ENCODE measurements at regions not wholly inside any gene's neighbourhood (a gene's known extent, or its start where the extent isn't known, plus 50 kb on each side); places are given as distances from the start of the nearest gene placed in this dataset.

- DNase-seq (ENCODE audit: low spot score): no peak
Measured at GRCh38 chr6:87907521-87907920, 140.1 kb upstream of the SPACA1 start.

GRCh38 chr6:87905101-87905641, 142.5 kb upstream of the SPACA1 start:
- DNase-seq (ENCODE audit: low spot score): no peak

GRCh38 chr6:87904011-87904410, 143.6 kb upstream of the SPACA1 start:
- no peak for DNase-seq (ENCODE audit: low spot score)

DNA sequence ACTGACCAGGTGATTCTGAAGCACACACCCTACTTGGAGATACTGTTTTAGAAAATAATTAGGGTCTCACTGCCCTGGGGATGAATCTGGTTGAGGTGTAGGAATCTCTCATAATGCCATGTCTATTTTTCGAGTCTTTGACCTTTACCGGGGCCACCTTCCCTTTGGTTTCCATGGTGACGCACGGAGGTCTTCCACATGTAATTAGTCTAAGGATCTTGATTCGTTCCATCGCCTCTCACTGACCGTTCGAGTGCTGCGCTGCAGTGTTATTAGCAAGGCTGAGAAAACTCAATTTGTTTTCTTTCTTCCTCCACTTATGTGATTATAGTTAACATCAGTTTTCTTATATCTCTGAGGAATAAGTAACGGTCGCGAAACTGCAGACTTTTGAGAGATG, 144.3 kb upstream of the SPACA1 start:
- no peak for DNase-seq (ENCODE audit: low spot score)

- DNase-seq (ENCODE audit: low spot score): no peak
Measured at GRCh38 chr6:87902383-87902782, 145.3 kb upstream of the SPACA1 start.

DNA sequence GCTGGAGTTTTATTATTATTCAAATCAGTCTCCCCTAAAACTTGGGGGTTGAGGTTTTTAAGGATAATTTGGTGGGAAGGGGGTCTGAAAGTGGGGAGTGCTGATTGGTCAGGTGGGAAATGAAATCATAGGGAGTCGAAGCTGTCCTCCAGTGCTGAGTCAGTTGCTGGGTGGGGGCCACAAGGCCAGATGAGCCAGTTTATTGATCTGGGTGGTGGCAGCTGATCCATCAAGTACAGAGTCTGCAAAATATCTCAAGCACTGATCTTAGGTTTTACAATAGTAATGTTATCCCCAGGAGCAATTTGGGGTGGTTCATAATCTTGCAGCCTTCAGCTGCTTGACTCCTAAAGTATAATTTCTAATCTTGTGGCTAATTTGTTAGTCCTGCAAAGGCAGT, 146.0 kb upstream of the SPACA1 start:
- DNase-seq (ENCODE audit: low spot score): no peak

DNA sequence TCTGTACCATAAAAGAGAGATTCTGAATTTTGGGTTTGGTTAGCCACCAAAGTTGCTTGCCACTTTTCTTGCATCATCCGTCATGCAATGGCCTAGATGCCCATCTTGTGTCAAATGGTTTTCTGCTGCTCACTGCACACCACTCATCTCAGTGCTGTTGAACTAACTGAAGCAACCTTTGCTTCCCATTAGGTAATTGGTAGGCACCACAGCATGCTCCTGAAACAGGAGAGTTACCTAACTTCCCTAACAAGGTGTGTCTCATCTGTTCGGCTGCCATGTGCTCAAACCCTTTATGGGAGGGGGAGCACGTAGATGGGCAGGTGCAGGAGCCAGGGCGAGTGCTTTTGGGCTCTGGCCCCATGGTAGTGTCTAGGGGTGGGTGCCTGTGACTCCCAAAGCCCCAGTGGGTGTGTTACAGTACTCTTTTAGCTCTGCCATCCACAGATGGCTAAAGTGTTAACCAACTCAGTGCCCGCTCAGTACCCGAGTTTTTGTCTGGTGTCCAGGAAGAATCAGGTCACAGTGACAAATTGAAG, 147.4 kb upstream of the SPACA1 start:
- DNase-seq (ENCODE audit: low spot score): no peak

DNA sequence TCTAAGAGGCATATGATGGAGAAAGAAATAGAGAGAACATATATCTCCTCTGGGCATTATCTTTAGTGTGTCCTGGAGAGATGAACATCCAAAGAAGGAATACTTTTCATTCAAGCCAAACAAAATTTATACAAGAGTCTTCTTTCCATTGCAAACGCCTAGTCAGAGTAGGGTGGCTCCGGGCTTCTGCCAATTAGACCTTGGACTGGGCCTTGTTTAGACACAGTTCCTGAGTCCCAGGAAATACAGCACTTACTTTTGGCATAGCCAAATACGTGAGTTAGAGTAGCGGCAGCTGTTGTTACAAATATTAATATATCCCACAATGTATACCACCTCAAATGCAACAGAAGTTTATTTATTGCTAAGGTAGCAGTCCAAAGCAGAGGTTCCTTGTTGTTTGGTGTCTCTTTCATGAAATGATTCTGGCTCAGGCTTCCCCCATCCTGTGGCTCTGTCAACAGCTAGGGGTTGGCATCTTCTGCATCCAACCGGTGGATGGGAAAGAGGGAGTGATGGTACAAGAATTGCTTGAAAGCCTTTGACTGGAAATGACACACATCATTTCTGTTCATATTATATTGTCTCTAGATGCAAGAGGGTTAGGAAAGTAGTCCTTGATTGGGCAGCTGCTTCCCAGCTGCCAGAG, 148.0 kb upstream of the SPACA1 start:
- DNase-seq (ENCODE audit: low spot score): no peak

DNA sequence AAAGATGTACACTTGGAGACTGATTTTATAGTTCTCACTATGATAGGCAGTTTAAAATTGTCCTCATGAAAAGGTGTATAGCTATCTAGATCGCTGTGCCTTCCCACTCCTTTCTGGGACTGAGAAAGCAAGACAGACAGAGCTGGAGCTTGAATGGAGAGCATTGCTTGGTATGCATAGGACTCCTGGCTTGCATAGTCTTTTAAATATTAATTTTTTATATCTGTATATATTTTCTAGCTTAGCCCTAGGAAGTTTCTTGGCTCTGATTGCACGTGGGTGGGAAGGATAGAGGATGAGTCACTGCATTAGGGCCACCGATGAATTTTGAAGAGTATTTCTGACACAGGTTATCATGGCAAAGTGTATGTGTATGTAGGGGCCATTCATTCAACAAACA, 150.0 kb upstream of the SPACA1 start:
- no peak for DNase-seq (ENCODE audit: low spot score)

DNA sequence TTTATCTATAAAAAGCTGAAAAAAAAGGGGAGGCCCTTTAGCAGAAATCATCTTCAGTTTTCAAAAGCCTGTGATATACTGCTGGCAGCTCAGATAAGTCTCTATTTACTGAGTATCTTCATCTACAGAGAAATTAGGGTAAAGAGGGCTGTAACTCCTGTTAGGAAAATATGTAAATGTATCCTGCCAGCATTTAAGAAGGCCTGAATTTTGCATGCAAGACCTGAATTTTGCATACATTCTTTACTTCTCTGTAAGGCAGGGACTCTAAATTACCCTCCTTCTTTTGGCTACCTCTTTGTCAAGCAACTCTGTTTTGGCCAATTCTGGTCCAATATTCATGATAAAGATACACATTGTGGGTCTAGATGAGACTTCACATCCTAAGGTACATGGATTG, 150.6 kb upstream of the SPACA1 start:
- DNase-seq (ENCODE audit: low spot score): no peak

DNA sequence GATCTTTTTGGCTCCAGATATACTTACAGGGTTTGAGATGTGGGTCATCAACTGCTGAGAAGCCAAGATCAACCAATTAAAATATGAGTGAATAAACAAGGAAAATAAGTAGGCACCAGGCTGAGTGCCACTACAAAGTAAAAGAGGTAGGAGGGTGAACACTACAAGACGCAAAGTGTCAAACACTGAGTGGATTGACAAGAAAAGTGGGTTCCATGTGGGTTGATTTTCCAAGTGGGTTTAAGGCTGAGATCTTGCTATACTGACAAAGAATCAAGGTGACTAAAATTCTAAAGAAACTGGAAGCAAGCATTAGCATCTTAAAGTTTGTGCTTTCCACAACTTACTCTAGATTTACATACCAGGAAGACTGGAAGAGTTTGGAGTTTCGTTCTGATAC, 160.4 kb upstream of the SPACA1 start:
- DNase-seq (ENCODE audit: low spot score): no peak

DNA sequence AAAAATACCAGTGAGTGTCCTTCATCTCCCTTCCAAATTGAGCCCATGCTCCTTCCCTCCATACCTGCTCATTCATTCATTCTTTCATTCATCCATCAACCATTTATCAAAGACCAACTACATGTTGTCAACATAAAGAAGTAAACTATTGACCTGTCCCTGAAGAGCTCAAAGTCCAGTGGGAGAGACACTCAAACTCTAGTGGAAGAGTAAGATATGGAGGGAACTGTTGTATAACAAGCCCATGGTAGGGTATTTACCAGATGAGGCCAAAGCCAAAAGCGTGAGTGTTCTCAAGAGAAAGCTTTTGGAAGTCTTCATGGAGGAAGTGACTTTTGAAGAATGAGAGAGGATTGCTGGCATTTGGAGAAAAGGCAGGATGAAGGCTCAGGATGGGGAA, 163.4 kb upstream of the SPACA1 start:
- DNase-seq (ENCODE audit: low spot score): no peak

DNA sequence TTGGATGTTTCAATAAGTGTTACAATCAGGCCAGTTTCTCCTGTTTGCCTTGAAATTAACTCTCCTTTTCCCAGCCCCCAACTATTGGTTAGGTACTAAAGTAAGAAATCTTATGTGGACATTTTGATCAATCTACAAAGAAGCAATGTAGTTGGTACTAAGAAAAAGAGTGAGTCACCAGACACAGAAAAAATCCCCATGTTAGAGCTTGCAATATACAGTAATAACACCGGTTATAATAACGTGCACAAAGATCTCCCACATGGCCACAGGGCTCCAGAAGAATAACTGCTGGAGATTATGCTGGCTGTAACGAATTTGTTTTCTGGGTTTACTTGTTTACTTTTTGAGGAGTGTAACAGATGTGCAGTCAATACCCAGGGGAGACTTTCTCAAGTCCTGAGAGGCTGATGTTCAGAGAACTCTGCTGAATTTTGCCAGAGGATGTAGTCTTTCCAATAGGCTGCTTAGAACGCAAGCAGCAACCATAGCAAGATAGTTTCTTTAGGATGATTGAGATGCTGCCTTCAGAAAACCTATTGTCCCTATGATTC, 166.2 kb upstream of the SPACA1 start:
- DNase-seq (ENCODE audit: low spot score): no peak

- DNase-seq (ENCODE audit: low spot score): no peak
Measured at GRCh38 chr6:87879132-87879861, 168.3 kb upstream of the SPACA1 start.

GRCh38 chr6:87875781-87876180, 171.9 kb upstream of the SPACA1 start:
- DNase-seq (ENCODE audit: low spot score): no peak

DNA sequence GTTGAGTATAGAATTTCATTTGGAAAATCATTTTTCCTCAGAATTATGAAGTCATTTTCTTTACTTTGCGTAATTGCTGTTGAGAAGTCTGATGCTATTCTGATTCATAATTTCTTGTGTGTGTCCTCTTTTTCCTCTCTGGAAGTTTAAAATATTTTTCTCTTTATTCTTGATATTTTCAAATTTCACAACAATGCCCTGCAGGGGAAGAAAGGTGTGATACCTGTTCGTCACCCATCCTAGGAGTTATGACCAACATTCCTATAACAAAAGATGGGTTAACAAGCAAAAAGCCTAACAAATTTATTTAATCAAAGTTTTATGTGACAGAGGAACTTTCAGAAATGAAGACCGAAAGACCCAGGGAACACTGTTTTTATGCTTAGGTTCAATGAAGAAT, 171.5 kb upstream of the AKIRIN2 start:
- no peak for DNase-seq (ENCODE audit: low spot score)

DNA sequence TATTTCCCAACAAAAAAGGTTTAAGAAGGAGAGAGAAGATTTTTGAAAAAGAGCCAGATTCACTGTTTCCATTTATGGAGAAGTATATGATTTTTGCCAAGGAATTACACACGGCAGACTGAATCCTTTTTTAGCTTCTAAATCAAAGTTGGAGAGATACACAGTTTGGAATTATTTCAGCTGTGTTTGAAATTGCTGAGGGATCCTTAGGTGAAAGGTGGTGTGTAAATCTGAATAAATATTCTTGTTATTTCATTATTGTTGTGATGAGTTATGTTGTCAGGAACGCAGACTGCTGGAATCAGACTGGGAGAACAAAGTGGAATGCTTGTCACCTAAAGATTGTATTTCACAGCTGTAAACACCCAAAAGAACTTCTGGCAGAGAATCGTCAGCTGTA, 168.5 kb upstream of the AKIRIN2 start:
- DNase-seq (ENCODE audit: low spot score): no peak

DNA sequence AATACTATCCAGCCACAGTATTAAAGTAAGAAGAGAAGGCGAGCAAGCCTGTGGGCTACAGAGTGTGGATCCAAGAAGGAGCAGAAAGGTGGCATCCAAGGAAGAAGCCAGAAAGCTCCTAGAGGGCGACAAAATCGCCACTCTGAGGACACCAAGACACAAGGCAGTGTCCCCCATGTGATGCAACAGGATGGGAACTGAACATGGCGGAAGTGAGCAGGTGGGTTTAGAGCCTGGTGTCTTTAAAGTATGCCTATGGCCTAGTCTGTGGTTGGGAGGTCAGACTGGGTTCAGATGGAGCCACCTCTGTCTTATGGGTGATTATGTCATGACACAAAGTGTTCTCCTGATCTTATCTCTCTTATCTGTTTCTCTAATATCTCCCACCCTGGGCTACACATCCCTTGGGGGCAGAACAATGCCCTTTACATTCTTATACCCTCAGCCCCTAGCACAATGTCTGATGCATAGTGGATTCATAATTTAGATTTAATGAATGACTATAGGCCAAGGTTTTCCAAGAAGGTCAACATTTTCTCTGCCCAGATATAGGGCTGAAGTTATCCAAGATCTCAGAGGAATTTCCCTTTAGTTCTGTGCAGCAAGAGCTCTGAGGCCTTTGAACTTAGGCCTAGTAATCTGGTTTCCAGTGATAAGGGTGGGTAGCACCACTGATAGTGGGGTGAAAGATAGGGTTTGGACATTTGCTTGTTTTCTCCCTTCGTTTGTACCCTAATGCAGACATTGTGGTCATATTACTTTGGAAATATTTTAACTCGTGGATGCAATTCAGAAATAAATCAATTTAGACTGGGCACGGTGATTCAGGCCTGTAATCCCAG, 167.3 kb upstream of the AKIRIN2 start:
- no peak for DNase-seq (ENCODE audit: low spot score)

GRCh38 chr6:87860902-87861301, 158.9 kb upstream of the AKIRIN2 start:
- DNase-seq (ENCODE audit: low spot score): no peak

DNA sequence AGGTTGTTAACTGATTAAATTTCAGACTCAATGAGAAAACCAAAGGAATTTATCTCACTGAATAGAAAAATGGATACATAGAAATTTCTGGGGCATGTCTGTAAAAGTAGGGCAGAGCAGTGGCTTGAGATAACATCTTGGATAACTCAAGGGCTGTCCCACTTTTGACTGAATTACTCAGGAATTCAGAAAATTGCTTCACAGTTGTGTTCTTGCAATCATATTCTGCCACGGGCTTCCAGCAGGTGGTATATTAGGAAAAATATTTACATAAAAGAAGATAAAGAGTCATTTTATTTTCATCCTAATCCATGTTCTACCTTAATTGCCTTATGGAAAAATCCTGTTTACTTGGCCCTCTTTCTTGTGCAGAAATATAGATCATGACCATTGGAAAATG, 156.4 kb upstream of the AKIRIN2 start:
- no peak for DNase-seq (ENCODE audit: low spot score)

DNA sequence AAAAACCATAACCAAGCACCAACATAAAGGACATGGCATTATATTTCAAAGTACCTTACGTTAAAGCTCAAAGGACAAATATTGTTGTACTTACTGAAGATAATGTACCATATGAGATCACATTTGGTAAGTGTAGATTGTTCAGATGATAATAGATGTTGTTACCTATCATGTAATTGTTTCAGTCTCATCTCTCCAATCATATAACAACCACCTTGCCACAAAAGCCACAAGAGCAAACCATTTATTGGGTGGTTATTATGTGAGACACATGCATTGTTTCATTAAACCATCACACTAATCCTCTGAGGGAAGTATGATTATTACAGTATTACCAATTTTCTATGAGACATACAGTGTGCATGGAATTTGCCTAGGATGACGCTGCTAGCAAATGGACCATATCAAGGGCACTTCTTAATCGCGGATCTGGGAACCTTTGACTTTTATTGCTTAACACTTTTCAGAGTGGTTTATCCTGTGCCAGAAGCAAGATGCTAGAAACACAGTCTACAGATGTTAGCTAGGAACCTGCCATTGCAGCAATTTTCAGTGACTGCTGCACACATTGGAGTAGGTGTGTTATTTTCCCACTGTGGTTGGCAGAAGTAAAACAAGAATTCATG, 149.8 kb upstream of the AKIRIN2 start:
- no peak for DNase-seq (ENCODE audit: low spot score)

- DNase-seq (ENCODE audit: low spot score): no peak
Measured at GRCh38 chr6:87848616-87849015, 146.6 kb upstream of the AKIRIN2 start.
